A172 (cell line): ENCODE measurements at regions not wholly inside any gene's neighbourhood (a gene's known extent, or its start where the extent isn't known, plus 50 kb on each side); places are given as distances from the start of the nearest gene placed in this dataset.

Source experiments
- DNase-seq: peaks from one replicate; pipeline ENCODE4 v3.0.0-alpha.2; 2015; ENCODE audit warnings: low spot score

DNA sequence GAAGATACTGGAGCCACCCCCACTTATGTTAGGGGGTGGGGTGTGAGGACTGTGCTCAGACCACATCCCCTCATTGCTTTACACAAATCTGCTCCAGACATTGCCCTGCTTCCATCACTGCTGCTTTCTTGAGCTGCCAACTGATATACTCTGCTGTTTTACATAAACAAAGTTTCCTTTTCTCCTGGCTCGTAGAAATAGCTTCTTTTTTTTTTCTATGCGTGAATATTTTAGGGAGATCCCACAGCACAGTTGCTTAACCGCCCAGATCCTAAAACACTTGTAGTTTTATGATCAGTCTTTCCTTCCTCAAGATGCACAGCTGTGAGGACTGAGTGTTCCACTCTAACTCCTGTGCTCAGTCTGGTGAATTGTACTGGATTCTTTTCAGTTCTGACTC is 768.4 kb downstream of the PCDH18 start:
- no peak for DNase-seq

DNA sequence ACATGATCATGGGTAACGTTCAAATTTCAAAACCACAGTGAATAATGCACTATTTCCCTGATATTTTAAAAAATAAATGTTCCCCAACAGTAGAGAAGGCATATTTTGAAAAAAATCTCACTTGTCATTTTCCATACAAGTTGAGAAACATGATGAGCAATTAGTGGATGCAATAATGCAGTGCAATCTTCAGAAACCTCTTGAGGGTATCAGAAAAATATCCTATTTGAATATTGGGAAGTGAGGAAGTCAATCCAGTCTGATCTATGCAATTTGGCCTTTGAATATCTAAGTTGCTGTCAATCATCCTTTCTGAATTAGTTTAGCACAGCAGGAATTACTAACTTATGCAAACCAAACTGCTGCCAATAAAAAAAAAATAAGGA is 776.8 kb downstream of the PCDH18 start:
- no peak for DNase-seq

DNA sequence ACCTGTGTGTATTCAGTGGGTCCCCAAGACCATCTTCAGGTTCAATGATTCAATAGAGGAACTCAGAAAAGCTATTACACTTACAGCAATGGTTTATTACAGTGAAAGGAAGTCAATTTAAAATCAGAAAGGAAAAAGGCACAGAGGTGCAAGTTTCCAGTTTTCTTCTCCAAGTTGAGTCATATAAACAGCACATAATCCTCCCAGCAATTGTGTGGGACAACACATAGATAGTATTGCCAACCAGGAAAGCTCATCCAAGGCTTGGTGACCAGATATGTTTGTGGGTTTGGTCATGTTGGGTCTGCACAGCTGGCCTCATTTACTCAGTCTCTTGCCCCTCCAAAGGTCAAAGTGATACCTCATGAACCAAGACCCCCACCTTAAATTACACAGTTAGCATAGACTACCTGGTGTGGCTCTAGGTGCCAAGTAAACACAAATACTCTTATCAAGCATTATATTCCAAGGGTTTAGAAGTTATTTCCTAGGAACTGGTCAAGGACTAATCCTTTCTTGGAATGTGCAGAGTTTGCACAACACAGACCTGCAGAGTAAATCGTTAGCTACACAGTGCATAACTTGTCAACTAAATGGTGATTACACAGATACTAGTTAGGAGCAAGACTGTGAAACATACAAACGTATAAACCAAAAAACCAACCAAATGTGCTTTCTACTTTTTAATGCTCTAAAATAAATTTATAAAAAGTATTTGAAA is 777.3 kb downstream of the PCDH18 start:
- DNase-seq = no peak

DNA sequence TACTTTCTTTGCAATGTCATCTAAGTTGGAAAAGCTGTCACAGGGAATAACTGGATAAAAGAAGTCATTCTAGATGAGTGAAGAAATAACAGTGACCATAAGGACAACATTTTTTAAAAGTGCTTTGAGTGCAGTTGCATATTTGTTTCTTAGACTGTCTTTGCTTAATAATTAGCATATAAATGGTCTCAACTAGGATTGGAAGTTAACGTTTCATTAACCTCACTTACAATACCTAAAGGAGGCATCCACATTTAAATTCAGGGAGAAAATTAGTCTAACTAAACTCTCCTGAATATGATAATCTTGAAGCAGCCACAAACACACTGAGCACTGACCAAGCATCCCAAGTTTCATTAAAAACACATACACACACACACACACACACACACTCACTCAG is 780.7 kb downstream of the PCDH18 start:
- no peak for DNase-seq

DNA sequence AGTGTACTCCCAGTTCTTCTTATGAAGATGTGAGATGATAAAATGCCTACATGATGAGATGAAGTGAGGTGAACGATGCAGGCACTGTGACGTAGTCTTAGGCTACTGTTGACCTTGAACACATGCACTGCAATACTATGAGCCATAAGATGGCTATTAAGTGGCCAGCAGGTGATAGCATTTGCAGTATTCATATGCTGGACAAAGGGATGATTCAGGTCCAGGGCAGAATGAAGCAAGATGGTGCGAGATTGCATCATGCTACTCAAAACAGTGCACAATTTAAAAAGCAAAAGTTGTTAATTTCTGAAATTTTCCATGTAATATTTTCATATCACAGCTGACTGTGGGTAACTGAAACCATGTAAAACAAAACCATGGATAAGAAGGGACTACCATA is 781.4 kb downstream of the PCDH18 start:
- no peak for DNase-seq

DNA sequence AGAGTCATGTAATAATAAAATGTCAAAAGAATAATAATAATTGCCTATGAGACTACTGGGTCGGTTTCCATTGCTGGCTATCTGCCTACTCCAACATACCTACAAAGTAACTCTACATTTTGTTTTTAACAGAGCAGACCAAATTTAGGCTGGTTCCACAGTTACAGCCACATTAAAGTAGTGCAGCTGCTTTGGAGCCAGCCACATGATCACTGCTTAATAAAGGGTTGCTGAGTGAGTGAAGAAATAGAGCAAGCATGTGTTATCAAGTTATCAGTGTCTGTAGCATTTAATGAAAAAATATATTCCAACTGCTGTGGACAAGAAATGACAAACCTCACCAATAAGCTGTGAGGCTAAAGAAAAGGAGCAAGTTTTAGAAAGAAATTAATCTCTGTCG is 782.3 kb downstream of the PCDH18 start:
- DNase-seq = no peak

DNA sequence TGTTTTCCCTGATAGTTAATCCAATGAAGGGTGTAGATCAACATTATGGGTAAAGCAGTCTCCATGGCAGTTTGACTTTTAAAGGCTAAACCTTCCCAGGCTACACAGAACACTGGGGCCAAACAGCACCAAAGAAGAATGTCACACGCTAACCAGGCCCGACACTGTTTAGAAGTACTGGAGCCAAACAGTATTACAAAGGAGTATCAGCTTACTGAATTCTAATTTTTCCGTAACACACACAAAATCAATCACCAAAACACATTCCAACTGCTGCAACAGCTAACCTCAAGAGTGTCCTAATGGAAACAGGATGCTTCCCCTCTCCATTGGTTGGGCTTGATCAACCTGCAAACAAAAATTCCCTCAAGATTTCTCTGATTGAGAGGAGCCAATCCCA is 783.5 kb downstream of the PCDH18 start:
- DNase-seq = no peak

DNA sequence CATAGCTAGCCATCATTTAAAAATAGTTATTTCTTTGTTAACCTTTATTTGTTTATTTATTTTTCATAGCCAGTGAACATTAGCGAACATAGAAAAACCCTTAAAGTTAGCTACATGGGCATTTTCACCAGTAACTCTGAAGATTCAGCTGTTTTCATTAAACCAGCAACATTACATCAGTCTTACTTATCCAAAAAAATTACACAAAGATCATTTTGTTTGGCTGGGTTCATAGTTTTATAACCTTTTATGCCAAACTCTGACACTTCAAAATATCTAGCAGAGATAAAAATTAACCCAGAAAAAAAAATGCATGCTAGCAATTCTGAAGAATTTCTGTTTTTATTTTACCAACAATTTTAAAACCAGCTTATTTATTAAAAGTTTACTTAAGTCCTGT is 784.1 kb downstream of the PCDH18 start:
- DNase-seq = no peak

DNA sequence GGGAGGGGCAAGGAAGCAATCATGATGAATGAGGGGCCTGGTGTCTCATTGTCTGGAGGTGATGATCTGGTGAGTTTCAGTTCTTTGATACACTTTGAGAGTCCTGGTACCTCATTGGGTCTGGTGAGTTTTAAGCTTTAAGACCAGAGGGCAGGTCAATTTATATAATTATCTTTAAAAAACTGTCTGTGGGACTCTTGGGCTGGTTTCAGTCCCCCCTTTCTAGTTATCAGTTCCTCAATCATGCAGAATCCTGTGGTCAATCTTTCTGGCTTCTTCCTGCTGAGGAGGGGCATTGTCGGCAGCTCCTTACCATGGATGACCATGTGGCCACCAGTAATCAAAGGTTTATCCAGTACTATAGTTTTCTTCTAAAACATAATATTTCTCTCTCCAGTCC is 789.1 kb downstream of the PCDH18 start:
- no peak for DNase-seq

DNA sequence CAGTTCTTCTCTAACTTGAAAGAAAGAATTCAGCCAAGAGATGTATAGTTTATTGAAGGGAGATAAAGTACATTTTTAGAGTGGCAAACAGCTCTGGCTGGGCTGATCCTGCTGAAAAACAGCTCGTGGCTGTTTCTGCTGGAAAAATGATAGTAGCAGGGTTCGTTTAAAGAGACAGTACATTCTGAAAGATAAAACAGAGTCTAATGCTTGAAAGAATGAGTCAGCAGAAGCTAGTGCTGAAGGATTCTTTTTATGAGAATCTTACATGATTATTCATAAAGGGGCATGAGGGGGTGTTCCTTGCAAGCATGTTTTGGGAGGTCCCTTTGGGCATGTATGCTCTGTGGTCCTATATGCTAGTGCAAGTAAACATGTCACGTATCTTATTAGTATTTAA is 790.0 kb downstream of the PCDH18 start:
- peak; percentile 35 for DNase-seq

DNA sequence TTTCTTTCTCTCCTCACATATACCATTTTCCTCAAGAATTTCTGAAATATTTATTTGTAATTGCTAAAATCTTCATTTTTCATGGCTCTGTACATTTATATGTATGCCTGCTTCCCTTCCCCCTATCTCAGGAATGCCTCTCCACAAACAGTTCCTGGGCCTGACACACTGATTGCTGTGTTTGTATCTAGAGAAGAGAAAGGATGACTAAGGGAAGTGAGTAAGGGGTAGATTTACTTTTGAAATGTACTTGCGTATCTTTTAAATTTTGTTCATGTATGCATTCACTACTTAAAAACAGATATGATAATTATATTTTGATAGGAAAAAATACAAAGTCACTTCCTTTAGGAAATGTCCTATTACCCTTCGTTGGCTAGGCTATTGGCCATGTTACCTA is 790.8 kb downstream of the PCDH18 start:
- DNase-seq = peak; percentile 18

DNA sequence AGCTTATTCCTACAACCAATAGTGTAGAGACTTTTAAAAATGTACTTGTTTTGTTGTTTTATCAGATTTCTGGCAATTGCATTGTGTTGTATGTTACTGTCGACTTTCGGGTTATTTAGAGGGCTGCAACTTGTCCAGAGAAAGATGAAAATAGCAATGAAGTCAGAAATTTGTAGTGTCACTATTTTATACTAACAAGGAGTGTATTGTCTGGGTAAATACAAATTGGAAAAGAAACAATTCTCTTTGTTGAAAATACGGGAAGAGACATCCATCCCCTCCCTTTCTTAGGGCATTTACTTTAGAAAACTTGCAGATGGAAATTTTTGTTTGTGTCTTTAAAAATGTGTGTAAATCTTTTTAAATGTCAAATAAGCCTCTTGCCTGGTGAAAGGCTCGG is 792.0 kb downstream of the PCDH18 start:
- DNase-seq = no peak

DNA sequence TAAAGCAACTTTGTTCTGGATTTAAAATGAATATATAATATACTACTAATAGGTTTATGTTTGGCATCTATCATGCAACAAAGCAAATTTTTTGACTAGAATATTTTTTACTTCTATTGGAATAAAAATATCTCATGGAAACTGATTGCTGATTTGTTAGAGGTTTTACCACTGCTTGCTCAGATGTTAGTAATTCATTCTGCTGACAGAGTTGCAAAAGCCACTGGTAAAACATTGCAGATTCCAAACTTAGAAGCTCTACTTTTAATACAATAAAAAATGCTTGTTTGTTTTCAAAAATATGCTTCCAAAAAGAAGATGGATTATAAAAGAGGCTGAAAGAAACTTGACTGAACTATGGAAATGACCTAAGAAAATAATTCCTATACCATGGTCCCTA is 795.2 kb downstream of the PCDH18 start:
- DNase-seq = no peak

DNA sequence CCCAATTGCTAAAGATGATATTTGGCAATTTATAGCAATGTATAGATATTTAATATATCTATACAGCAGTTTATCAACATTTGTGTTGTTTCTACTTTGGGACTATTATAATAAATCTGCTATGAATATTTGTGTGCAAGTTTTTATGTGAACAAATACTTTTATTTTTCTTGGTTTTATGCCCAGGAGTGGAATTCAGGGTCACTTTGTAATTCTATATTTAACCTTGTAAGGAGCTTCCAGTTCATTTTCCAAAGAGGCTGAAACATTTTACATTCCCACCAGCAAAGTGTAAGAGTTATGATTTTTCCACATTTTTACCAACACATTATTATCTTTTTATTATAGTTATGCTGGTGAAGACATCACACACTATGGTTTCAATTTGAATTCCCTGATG is 801.3 kb downstream of the PCDH18 start:
- no peak for DNase-seq

DNA sequence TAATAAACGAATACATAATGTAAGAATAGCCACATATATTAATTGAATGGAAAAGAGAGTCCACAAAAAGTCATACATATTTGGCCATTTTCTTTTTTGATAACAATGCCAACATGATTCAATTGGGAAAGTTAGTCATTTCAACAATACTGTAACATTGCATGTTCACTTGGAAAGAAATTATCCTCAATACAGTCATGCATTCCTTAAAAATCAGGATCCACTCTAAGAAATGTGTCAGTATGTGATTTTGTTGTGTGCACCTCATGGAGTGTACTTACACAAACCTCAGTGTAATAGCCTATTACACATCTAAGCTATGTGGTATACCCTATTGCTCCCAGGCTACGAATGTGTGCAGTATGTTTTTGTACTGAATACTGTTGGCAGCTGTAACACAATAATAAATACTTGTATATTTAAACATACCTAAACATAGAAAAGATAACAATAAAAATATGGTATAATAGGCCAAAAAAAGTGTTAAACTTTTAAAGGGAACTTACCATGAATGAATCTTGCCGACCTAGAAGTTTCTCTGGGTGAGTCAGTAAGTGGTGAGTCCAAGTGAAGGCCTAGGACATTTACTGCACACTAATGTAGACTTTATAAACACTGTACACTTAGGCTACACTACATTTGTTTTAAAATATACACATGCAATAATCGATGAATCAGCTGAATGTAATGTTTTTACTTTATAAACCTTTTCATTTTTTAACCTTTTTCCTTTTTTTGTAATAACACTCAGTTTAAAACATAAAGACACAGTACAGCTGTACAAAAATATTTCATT is 806.8 kb downstream of the PCDH18 start:
- DNase-seq = no peak

DNA sequence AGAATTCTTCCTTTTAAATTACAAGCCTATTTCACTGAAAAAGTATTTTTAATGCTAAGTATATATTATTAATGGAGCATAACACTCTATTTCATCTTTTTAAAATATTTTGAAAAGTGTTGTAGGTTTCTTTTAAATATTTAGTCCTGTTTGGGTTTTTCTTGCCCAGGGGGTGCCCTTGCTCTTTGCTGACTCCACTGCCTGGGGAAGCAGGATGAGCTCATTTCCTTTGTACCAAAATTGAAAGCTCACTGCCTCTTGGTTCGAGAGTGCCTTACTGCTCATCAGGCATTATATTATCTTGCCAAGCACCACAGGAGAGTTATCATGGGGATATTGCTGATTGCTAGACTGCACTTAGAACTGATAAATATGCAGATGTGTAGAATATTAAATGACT is 819.2 kb downstream of the PCDH18 start:
- DNase-seq = peak; percentile 37

DNA sequence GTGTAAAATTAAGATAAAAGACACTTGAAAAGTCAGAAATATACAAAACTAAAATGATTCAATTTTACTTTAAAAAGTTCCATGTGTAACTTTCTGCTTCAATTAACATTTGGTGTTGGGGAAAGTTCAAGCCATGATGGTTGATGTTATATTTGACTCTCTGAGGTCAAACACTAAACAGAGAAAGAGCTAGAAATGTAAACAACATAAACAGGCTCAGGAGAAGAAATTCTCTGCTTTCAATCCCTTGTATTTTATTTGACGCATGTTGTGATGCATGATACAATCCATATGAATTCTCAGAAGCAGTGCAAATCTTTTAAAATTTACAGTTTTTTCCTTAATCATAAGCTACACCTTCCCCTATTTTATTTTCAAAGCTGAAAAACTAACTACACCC is 822.4 kb downstream of the PCDH18 start:
- DNase-seq = no peak

DNA sequence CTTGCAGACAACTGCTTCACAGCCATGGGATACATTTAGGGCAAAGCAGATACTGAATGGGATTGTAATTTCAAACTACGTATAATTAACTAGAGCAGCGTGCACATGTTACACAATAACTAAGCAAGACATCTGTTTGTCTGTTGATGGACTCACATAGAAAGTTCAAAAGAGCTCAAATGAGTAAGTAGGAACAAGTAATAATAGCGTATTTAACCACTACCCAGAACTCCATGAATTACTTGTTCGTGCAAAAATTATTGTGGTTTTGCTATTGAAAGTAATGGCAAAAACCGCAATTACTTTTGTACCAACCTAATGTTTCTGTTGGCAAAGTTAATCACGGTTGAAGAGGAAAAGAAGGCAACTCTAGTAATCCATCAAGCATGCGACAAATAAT is 825.4 kb downstream of the PCDH18 start:
- no peak for DNase-seq

DNA sequence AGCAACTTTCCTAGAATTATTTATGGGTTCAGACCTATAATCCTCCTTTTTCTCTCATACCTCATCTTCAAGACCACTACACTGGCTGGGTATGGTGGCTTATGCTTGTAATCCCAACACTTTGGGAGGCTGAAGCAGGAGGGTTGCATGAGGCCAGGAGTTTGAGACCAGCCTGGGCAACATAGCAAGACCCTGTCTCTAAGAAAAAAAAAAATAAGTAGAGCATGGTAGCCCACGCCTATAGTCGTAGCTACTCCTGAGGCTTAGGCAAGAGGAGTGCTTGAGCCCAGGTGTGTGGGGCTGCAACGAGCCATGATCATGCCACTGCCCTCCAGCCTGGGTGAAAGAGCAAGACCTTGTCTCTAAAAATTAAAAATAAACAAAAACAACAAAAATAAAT is 832.4 kb downstream of the PCDH18 start:
- no peak for DNase-seq

DNA sequence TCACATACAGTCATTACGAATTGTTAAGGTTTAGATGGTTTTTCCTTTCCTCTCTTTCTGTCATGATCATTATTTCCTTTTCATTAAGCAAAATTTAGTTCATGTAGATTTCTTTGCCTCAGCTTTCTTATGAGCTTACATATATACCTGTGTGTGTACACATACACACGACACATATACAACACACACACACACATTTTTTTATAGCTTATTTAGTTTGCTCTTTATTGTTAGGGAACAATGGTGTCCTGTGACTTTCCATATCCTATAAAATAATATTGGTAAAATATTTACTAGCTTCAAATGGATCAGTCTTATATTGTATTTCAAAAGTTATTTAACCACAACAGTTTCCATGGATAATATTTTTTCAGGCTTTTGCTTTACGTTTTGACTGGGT is 840.7 kb downstream of the PCDH18 start:
- DNase-seq = no peak

DNA sequence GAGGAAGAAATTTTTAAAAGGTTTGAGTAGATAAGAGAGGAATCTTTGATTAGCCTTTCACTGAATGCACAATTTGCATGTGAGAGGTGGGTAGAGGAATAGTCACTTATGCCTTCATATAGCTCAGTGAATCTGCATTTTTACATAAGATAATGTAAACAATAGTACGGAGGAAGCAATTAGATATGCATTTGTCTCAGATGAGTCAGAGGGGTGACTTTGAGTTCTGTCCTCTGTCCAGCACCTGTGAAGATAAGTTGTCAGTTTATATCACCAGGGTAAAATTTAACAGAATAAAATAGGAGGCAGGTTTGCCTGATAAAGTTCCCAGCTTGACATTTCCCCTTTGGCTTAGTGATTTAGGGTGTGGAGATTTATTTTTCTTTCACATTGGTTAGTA is 841.9 kb downstream of the PCDH18 start:
- peak; percentile 27 for DNase-seq

DNA sequence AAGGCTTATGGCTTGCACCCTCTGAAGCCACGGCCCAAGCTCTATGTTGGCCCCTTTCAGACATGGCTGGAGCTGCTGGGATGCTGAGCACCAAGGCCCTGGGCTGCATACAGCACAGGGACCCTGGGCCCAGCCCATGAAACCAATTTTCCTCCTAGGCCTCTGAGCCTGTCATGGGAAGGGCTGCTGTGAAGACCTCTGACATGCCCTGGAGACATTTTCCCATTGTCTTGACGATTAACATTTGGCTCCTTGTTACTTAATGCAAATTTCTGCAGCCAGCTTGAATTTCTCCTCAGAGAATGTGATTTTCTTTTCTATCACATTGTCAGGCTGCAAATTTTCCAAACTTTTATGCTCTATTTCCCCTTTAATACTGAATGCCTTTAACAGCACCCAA is 844.7 kb downstream of the PCDH18 start:
- no peak for DNase-seq

DNA sequence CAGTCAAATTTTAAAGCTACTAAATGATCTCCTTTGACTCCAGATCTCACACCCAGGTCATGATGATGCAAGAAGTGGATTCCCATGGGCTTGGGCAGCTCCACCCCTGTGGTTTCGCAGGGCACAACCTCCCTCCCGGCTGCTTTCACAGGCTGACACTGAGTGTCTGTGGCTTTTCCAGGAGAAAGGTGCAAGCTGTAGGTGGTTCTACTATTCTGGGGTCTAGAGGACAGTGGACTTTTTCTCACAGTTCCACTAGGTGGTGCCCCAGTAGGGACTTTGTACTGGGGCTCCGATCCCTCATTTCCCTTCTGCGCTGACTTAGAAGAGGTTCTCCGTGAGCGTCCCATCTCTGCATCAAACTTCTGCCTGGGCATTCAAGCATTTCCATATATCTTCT is 845.2 kb downstream of the PCDH18 start:
- DNase-seq = no peak

DNA sequence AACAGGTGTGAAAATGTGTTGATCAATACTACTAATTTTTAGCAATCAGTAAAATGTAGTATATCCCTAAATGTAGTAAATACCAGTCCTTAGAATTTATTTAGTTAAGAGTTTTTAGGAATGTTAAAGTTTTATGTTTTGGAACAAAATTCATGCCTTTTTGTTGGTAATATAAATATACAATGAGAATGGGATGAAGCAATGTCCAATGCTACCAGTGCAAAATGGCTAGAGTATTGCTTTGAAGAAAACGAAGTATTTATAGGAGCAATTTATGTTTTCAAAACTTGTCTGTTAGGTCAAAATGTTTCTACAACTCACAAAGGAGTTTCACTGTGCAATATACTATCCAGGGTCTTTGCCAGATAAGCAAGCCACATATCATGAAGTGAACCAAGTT is 851.5 kb downstream of the PCDH18 start:
- DNase-seq = no peak
